Frontal cortex (tissue), 3 donors: ENCODE measurements at regions not wholly inside any gene's neighbourhood (a gene's known extent, or its start where the extent isn't known, plus 50 kb on each side); places are given as distances from the start of the nearest gene placed in this dataset.
"Not testable (repeated sequence)": the region's sequence is repeated elsewhere in the genome, so short reads cannot be mapped to it uniquely, and the experiment has no call there.

Experiments
- DNase-seq, 2 donors: peaks; one replicate each; pipeline ENCODE4 v3.0.0; 2012; ENCODE audit warnings: low spot score in 2 of 2
- FAIRE-seq: peaks from 2 replicates; lab custom pipeline; 2012; peaks lifted over from hg19 to GRCh38; lab: Jason Lieb, UNC
- donor health status: control.
- donor health status: control.
- donor health status: control.

DNA sequence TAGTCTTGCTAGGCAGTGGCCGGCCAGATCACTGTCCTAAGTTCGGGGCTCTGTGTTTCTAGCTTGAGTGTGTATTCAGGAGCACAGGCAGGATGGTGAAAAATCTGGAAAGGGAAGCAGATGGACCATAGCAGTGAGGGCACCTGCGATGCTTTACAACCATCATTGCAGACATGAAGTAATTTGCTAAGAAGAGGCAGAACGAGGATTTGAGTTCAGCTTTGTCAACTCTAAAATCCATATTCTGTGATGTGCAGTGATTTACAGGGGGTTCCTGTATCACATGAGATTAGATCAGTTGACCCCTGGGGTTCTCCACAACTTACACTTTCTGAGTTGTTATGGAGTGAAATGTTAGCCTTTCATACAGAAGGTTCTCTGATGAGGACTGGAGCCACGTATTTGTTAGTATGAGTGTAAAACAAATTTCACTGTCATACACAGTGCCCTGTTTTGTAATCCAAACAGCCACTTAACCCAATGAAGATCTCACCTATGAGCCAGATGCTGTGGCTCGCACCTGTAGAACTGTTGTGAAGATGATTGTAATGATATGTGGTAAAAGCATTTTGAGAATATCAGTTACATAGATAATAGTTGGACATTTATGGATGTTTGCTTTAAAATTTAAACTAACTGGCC is 173.0 kb upstream of the VKORC1L1 start:
- not testable (repeated sequence) for DNase-seq, FAIRE-seq

GRCh38 chr7:65719123-65719798 is 153.6 kb upstream of the VKORC1L1 start:
- DNase-seq, FAIRE-seq: not testable (repeated sequence)

DNA sequence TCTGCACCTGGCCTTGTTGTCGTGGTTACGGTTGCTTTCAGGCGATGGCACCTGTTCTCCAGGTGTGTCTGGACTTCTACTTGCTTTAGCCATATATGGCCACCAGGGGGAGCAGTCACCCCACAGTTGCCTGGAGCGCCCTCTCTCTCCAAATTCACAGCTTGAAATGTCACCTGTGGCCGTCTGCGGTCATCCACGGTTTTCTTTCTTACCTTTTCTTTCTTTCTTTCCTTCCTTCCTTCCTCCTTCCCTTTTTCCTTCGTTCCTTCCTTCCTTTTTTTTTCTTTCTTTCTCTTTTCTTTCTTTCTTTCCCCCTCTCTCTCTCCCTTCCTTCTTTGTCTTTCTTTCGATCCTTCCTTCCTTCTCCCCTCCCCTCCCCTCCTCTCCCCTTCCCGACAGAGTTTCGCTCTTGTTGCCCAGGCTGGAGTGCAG is 150.5 kb upstream of the VKORC1L1 start:
- FAIRE-seq = no peak

DNA sequence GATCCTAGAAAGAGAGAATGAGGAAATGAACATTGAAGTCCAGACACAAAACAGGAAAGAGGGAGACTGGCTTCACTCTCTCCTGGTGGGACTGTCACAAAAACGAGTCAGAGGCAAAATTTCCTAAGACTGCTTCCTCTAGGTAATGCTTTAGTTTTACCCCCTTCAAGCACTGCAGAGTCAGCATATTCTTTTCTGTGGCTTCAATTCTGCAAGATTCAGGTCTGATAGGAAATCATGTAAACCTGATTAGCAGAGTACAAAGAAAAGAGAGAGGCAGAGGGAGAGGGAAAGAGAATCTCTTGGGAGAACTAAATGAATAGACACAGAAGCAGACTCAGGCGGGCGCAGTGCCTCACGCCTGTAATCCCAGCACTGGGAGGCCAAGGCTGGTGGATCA is 145.7 kb upstream of the VKORC1L1 start:
- not testable (repeated sequence) for FAIRE-seq, DNase-seq

More for the DNA sequence above, 150.5 kb upstream of the VKORC1L1 start:
- peak in 1 of 2 donors; percentile 30 for DNase-seq

DNA sequence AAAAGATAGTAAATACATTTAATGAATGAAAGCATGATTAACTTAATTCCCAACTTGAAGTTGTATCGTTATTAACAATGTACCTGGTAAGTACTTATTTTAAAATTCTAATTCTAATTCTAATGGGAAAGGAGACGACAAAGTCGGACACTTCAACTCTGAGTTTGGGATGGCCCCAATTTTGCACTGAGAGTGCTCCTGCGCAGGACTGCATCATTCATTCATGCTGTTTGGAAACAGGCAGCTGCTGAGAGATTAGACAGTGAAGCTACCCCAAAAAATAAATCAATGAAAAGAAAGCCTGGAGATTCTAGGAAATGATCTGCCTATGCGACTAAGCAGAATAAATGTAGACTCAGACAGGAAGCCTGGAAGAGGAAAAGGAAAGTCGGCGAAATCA is 141.7 kb upstream of the VKORC1L1 start:
- FAIRE-seq (no peak), DNase-seq (no peak)

- FAIRE-seq (no peak), DNase-seq (no peak)
Measured at GRCh38 chr7:65731562-65732035, 141.3 kb upstream of the VKORC1L1 start.

- FAIRE-seq = no peak
- no peak for DNase-seq
Measured at GRCh38 chr7:65744406-65744805, 128.5 kb upstream of the VKORC1L1 start.

- FAIRE-seq (no peak), DNase-seq (no peak)
Measured at GRCh38 chr7:65746398-65746669, 126.5 kb upstream of the VKORC1L1 start.

DNA sequence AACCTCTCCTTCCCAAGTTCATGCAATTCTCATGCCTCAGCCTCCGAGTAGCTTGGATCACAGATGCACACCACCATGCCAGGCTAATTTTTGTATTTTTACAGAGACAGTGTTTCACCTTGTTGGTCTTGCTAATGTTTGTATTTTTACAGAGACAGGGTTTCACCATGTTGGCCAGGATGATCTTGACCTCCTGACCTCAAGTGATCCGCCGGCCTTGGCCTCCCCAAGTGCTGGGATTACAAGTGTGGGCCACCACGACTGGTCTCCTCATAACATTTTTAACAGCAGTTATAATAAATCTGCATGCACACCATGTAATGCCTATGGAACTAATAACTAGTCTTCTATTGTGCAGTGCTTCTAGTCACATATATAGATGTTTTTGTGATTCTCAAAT is 123.8 kb upstream of the VKORC1L1 start:
- DNase-seq = no peak
- no peak for FAIRE-seq

- no peak for FAIRE-seq
- no peak for DNase-seq
Measured at GRCh38 chr7:65749518-65749917, 123.4 kb upstream of the VKORC1L1 start.

DNA sequence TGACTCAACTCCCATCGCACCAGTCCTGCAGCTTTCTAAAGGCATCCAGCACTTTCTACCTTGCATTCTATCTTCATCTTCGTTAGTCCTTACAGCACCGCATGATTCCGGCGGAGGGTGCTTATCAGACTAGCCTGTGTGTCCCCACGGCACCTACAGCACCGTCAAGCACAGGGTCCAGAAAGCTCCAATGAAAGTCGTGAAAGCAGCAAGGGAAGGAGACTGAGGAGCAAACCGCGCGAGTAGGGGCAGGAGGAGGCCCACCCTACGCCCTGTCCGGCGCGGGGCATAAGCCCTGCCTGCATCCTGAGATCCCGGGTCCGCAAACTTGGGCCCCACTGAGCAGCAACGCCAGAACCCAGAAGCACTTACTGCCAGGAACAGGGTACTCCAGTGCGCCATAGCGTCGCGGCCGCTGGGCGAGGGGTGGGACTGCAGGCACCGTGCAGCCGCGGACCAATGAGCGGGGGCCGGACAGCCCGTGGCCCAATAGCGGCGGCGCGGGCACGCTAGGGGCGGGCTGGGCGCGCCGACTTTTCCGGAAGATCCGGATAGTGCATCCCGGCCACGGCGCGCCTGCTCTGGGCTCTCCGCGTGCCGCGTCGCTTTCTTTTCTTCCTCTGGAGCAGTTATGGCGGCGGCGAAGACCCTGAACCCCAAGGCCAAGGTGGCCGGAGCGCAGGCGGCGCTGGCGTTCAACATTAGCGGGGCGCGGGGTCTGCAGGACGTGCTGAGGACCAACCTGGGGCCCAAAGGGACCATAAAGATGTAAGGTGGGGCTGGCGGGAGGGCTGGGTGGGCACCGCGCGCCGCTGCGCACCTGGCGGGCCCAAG is 122.1 kb upstream of the VKORC1L1 start:
- no peak for FAIRE-seq
- DNase-seq = peak; percentile 89 to 90

DNA sequence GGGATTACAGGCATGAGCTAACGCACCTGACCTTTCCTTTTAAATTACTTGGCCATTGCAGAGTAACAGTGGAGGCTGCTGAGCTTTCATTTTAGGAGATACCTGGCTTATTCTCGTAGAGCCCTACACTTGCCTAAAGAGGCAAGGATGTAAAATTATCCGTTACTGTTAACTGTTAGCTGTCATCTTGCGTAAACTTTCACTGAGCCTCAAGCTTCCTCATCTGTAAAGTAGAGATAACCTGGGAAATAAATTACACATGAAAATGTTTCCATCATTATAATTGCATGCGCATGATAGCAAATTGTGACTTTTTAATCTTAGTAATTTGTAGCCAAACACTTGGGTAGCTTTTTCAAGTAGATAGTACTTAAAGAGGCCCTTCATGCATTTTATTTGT is 118.8 kb upstream of the VKORC1L1 start:
- not testable (repeated sequence) for FAIRE-seq, DNase-seq

- FAIRE-seq = not testable (repeated sequence)
Measured at GRCh38 chr7:65758991-65759390, 113.9 kb upstream of the VKORC1L1 start.

GRCh38 chr7:65762712-65763111 is 110.2 kb upstream of the VKORC1L1 start:
- not testable (repeated sequence) for FAIRE-seq, DNase-seq

More at GRCh38 chr7:65758991-65759390, 113.9 kb upstream of the VKORC1L1 start:
- DNase-seq = not testable (repeated sequence)

DNA sequence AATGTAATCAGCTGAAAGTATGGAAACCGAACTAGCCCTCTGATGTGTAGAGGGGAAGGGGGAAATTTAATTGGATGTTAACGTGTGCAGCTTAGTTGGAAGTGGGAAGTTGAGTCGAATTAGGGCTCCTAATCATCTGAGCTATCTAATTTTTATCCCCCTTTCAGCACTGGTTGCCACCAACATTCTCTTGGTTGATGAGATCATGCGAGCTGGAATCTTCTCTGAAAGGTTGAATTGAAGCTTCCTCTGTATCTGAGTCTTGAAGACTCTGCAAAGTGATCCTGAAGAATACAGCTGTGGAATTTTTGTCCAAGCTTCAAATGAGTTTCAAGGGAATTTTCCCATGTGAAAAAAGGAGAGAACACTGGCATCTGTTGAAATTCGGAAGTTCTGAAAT is 109.8 kb upstream of the VKORC1L1 start:
- DNase-seq, FAIRE-seq: not testable (repeated sequence)

GRCh38 chr7:65770473-65771225 is 102.2 kb upstream of the VKORC1L1 start:
- not testable (repeated sequence) for FAIRE-seq
- DNase-seq = peak; percentile 77 to 78

DNA sequence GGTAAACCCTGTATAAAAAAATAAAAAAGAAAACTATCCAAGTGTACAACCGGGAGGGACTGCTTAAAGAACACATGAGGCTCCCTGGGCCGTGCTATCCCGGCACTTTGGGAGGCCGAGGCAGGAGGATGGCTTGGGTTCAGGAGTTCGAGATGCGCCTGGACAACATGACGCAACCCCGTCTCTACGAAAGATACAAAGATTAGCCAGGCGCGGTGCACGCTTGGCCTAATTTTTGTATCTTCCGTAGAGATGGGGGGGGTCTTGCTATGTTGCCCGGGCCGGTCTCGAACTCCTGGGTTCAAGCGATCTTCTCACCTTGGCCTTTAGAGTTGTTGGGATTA is 101.7 kb upstream of the VKORC1L1 start:
- not testable (repeated sequence) for FAIRE-seq, DNase-seq

GRCh38 chr7:65776677-65777076 is 96.2 kb upstream of the VKORC1L1 start:
- not testable (repeated sequence) for DNase-seq, FAIRE-seq

- FAIRE-seq, DNase-seq: not testable (repeated sequence)
Measured at GRCh38 chr7:65789943-65790342, 82.9 kb upstream of the VKORC1L1 start.

- not testable (repeated sequence) for FAIRE-seq, DNase-seq
Measured at GRCh38 chr7:65791788-65792187, 81.1 kb upstream of the VKORC1L1 start.
